ENCODE measurements at regions not wholly inside any gene's neighbourhood (a gene's known extent, or its start where the extent isn't known, plus 50 kb on each side); places are given as distances from the start of the nearest gene placed in this dataset.

DNA sequence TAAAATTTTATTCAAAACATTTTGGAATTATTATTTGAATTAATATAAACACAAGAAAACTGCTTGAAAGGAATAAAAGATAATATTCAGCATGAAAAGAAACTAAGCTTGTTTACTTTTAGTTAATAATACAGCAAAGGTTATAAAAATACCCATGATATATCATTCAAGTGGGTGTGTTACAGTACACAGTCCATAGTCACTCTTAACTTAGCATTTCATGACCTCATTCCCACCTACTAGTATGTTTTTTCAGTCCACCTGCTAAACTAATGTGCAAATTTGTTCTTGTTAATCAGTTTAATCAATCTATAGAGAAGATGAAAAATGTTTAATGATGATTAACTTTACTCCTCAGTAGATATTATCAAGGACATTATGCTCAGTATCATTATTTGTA is 841.4 kb upstream of the EPHA7 start:
- FAIRE-seq, result no peak
- no peak for DNase-seq (ENCODE audit: low read depth, low spot score)
- Histone ChIP-seq H4K20me1 (replicated peaks; ENCODE audit: control insufficient read depth, extremely low read depth, insufficient read depth, low read length) (no peaks in the 10 kb centered on the region), H3K4me3 (replicated peaks in 1 of 3; ENCODE audit: insufficient read depth in 1 of 3, low read depth in 1 of 3, low read length in 3 of 3) (no peak overlapping the region), H3K9ac (replicated peaks; ENCODE audit: extremely low read depth, insufficient read depth, low read length) (no peak overlapping the region), H2AFZ (ENCODE audit: low read depth, low read length) (no peak overlapping the region), H3K27me3 (ENCODE audit: control insufficient read depth in 2 of 2, insufficient read depth in 2 of 2, low read length in 2 of 2) (no peaks in the 10 kb centered on the region), H3K27ac (ENCODE audit: insufficient read depth, low read depth, low read length) (no peak overlapping the region), H3K9me1 (replicated peaks; ENCODE audit: control insufficient read depth, extremely low read depth, insufficient read depth, low read length) (no peaks in the 10 kb centered on the region), H3K9me3 (replicated peaks; ENCODE audit: control insufficient read depth, insufficient read depth, low read length) (no peaks in the 10 kb centered on the region), H3K4me1 (ENCODE audit: control insufficient read depth, extremely low read depth, insufficient read depth, low read length) (no peaks in the 10 kb centered on the region), H3K79me2 (ENCODE audit: control insufficient read depth, insufficient read depth, low read length) (no peaks in the 10 kb centered on the region), H3K4me2 (ENCODE audit: insufficient read depth, low read length) (no peak overlapping the region), H3K36me3 (ENCODE audit: control insufficient read depth in 2 of 2, extremely low read depth in 1 of 2, insufficient read depth in 2 of 2, low read length in 2 of 2) (no peaks in the 10 kb centered on the region)
- POLR2A ChIA-PET, result no interaction called here
- CTCF ChIA-PET, result no interaction called here
- no TSS peak for BruUV-seq (replicated peaks)
- intact Hi-C loops (cut with micrococcal nuclease) (no loop called here), dilution Hi-C loops (cut with MboI; ENCODE audit: extremely low pct_ligation_motif_present, low sequenced_read_pairs) (no loop called here)
- TF ChIP-seq, protein P1, sequence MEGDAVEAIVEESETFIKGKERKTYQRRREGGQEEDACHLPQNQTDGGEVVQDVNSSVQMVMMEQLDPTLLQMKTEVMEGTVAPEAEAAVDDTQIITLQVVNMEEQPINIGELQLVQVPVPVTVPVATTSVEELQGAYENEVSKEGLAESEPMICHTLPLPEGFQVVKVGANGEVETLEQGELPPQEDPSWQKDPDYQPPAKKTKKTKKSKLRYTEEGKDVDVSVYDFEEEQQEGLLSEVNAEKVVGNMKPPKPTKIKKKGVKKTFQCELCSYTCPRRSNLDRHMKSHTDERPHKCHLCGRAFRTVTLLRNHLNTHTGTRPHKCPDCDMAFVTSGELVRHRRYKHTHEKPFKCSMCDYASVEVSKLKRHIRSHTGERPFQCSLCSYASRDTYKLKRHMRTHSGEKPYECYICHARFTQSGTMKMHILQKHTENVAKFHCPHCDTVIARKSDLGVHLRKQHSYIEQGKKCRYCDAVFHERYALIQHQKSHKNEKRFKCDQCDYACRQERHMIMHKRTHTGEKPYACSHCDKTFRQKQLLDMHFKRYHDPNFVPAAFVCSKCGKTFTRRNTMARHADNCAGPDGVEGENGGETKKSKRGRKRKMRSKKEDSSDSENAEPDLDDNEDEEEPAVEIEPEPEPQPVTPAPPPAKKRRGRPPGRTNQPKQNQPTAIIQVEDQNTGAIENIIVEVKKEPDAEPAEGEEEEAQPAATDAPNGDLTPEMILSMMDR (IDR thresholded peaks at IDR 0.05; ENCODE audit: extremely low read depth in 1 of 2, insufficient read depth in 1 of 2, low read depth in 1 of 2, low read length in 2 of 2), result no peak
- no peak for TF ChIP-seq GATA2 (IDR thresholded peaks at IDR 0.05; ENCODE audit: insufficient read depth, insufficient read length, low read depth, low read length)
- no peak for TF ChIP-seq MYC (IDR thresholded peaks at IDR 0.05; ENCODE audit: low read depth, low read length)
- TF ChIP-seq POLR2AphosphoS5 (IDR thresholded peaks at IDR 0.05; ENCODE audit: insufficient read depth, low read depth, low read length), result no peak
- TF ChIP-seq, protein P2, sequence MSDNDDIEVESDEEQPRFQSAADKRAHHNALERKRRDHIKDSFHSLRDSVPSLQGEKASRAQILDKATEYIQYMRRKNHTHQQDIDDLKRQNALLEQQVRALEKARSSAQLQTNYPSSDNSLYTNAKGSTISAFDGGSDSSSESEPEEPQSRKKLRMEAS (IDR thresholded peaks at IDR 0.05; ENCODE audit: insufficient read depth, insufficient read length), result no peak
- TF ChIP-seq FOS (IDR thresholded peaks at IDR 0.05; ENCODE audit: borderline replicate concordance, insufficient read depth, low read length), result no peak
- TF ChIP-seq POLR2A (IDR thresholded peaks at IDR 0.05; ENCODE audit: low read depth, low read length), result no peak
- no peak for TF ChIP-seq EZH2 (IDR thresholded peaks at IDR 0.05; ENCODE audit: borderline replicate concordance, low read depth, low read length, severe bottlenecking)
- TF ChIP-seq JUN (IDR thresholded peaks at IDR 0.05; ENCODE audit: borderline replicate concordance, insufficient read depth, insufficient read length, low read depth), result no peak
